IPS-NIHi7 (cell line): ENCODE measurements at regions not wholly inside any gene's neighbourhood (a gene's known extent, or its start where the extent isn't known, plus 50 kb on each side); places are given as distances from the start of the nearest gene placed in this dataset.
"Not testable (repeated sequence)": the region's sequence is repeated elsewhere in the genome, so short reads cannot be mapped to it uniquely, and the experiment has no call there.

ENCODE experiments used
- DNase-seq: peaks from one replicate; pipeline ENCODE4 v3.0.0; 2012; ENCODE audit warnings: mixed read lengths; ENCODE audit errors: extremely low spot score

GRCh38 chr18:1039421-1039820 is 134.8 kb downstream of the ADCYAP1 start:
- no peak for DNase-seq

GRCh38 chr18:1043039-1043438 is 138.4 kb downstream of the ADCYAP1 start:
- DNase-seq, result not testable (repeated sequence)

GRCh38 chr18:1045658-1046057 is 141.0 kb downstream of the ADCYAP1 start:
- no peak for DNase-seq

- DNase-seq, result no peak
Measured at GRCh38 chr18:1047406-1047805, 142.7 kb downstream of the ADCYAP1 start.

GRCh38 chr18:1048032-1048431 is 143.4 kb downstream of the ADCYAP1 start:
- no peak for DNase-seq

- no peak for DNase-seq
Measured at GRCh38 chr18:1049173-1049572, 144.5 kb downstream of the ADCYAP1 start.

- DNase-seq, result no peak
Measured at GRCh38 chr18:1050012-1050657, 145.5 kb downstream of the ADCYAP1 start.

- DNase-seq, result no peak
Measured at GRCh38 chr18:1052301-1052700, 147.6 kb downstream of the ADCYAP1 start.

GRCh38 chr18:1053331-1054315 is 149.0 kb downstream of the ADCYAP1 start:
- no peak for DNase-seq

GRCh38 chr18:1056404-1056803 is 151.7 kb downstream of the ADCYAP1 start:
- DNase-seq, result no peak

- DNase-seq, result no peak
Measured at GRCh38 chr18:1057367-1057766, 152.7 kb downstream of the ADCYAP1 start.

GRCh38 chr18:1062588-1062987 is 157.9 kb downstream of the ADCYAP1 start:
- peak; percentile 74 for DNase-seq

- no peak for DNase-seq
Measured at GRCh38 chr18:1075322-1075721, 170.7 kb downstream of the ADCYAP1 start.

- no peak for DNase-seq
Measured at GRCh38 chr18:1075876-1076275, 171.2 kb downstream of the ADCYAP1 start.

- no peak for DNase-seq
Measured at GRCh38 chr18:1078301-1078700, 173.6 kb downstream of the ADCYAP1 start.

- DNase-seq, result not testable (repeated sequence)
Measured at GRCh38 chr18:1083675-1084074, 179.0 kb downstream of the ADCYAP1 start.

GRCh38 chr18:1090758-1091157 is 186.1 kb downstream of the ADCYAP1 start:
- no peak for DNase-seq

- DNase-seq, result peak; percentile 71
Measured at GRCh38 chr18:1092228-1092627, 187.6 kb downstream of the ADCYAP1 start.

GRCh38 chr18:1094409-1094808 is 189.7 kb downstream of the ADCYAP1 start:
- DNase-seq, result no peak

- not testable (repeated sequence) for DNase-seq
Measured at GRCh38 chr18:1097991-1098735, 193.5 kb downstream of the ADCYAP1 start.

GRCh38 chr18:1102848-1103247 is 198.2 kb downstream of the ADCYAP1 start:
- DNase-seq, result no peak

GRCh38 chr18:1103537-1103936 is 198.9 kb downstream of the ADCYAP1 start:
- DNase-seq, result no peak
